ENCODE measurements at regions not wholly inside any gene's neighbourhood (a gene's known extent, or its start where the extent isn't known, plus 50 kb on each side); places are given as distances from the start of the nearest gene placed in this dataset.

DNA sequence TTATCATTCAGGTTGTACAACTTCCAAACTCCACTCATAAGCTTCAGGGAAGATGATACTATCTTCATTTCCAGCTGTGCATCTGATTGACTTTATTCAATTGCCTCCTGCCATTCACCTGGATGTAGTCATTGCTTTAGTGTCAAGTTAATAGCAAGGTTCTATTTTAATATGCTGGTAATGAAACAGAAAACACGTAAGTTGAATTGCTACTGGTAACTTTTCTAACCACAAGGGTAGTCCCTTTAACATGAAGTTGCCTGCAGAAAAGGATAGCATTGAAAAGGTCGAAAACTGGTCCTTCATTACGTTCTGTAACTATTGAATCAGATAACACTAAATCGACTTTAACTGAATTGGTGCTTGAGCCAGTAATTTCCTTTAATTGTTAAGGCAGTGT is 459.4 kb upstream of the CDH6 start:
- no peak overlapping the region for H3K9ac ChIP-seq (replicated peaks; ENCODE audit: extremely low read depth, insufficient read depth, low read length)
- FAIRE-seq (no peak), DNase-seq (ENCODE audit: low read depth, low spot score) (no peak)
- no peaks in the 10 kb centered on the region for H3K27me3 ChIP-seq (ENCODE audit: control insufficient read depth in 2 of 2, insufficient read depth in 2 of 2, low read length in 2 of 2)
- intact Hi-C loops (cut with micrococcal nuclease) (no loop called here), dilution Hi-C loops (cut with MboI; ENCODE audit: extremely low pct_ligation_motif_present, low sequenced_read_pairs) (no loop called here)
- no peaks in the 10 kb centered on the region for H4K20me1 ChIP-seq (replicated peaks; ENCODE audit: control insufficient read depth, extremely low read depth, insufficient read depth, low read length)
- TF ChIP-seq MYC (IDR thresholded peaks at IDR 0.05; ENCODE audit: low read depth, low read length), result no peak
- no peak for TF ChIP-seq GATA2 (IDR thresholded peaks at IDR 0.05; ENCODE audit: insufficient read depth, insufficient read length, low read depth, low read length)
- TF ChIP-seq, protein P1, sequence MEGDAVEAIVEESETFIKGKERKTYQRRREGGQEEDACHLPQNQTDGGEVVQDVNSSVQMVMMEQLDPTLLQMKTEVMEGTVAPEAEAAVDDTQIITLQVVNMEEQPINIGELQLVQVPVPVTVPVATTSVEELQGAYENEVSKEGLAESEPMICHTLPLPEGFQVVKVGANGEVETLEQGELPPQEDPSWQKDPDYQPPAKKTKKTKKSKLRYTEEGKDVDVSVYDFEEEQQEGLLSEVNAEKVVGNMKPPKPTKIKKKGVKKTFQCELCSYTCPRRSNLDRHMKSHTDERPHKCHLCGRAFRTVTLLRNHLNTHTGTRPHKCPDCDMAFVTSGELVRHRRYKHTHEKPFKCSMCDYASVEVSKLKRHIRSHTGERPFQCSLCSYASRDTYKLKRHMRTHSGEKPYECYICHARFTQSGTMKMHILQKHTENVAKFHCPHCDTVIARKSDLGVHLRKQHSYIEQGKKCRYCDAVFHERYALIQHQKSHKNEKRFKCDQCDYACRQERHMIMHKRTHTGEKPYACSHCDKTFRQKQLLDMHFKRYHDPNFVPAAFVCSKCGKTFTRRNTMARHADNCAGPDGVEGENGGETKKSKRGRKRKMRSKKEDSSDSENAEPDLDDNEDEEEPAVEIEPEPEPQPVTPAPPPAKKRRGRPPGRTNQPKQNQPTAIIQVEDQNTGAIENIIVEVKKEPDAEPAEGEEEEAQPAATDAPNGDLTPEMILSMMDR (IDR thresholded peaks at IDR 0.05; ENCODE audit: extremely low read depth in 1 of 2, insufficient read depth in 1 of 2, low read depth in 1 of 2, low read length in 2 of 2), result no peak
- TF ChIP-seq POLR2A (IDR thresholded peaks at IDR 0.05; ENCODE audit: low read depth, low read length), result no peak
- no peak for TF ChIP-seq EZH2 (IDR thresholded peaks at IDR 0.05; ENCODE audit: borderline replicate concordance, low read depth, low read length, severe bottlenecking)
- no peak for TF ChIP-seq JUN (IDR thresholded peaks at IDR 0.05; ENCODE audit: borderline replicate concordance, insufficient read depth, insufficient read length, low read depth)
- no peak for TF ChIP-seq FOS (IDR thresholded peaks at IDR 0.05; ENCODE audit: borderline replicate concordance, insufficient read depth, low read length)
- no peak for TF ChIP-seq POLR2AphosphoS5 (IDR thresholded peaks at IDR 0.05; ENCODE audit: insufficient read depth, low read depth, low read length)
- POLR2A ChIA-PET, result no interaction called here
- H3K27ac ChIP-seq (ENCODE audit: insufficient read depth, low read depth, low read length), result no peak overlapping the region
- H3K4me1 ChIP-seq (ENCODE audit: control insufficient read depth, extremely low read depth, insufficient read depth, low read length), result no peaks in the 10 kb centered on the region
- H3K79me2 ChIP-seq (ENCODE audit: control insufficient read depth, insufficient read depth, low read length), result no peaks in the 10 kb centered on the region
- CTCF ChIA-PET, result no interaction called here
- no TSS peak for BruUV-seq (replicated peaks)
- no peak overlapping the region for H2AFZ ChIP-seq (ENCODE audit: low read depth, low read length)
- H3K9me3 ChIP-seq (replicated peaks; ENCODE audit: control insufficient read depth, insufficient read depth, low read length), result peaks cover 4% of the 10 kb centered on the region
- H3K4me3 ChIP-seq (replicated peaks in 1 of 3; ENCODE audit: insufficient read depth in 1 of 3, low read depth in 1 of 3, low read length in 3 of 3), result no peak overlapping the region
- no peak overlapping the region for H3K4me2 ChIP-seq (ENCODE audit: insufficient read depth, low read length)
- H3K9me1 ChIP-seq (replicated peaks; ENCODE audit: control insufficient read depth, extremely low read depth, insufficient read depth, low read length), result no peaks in the 10 kb centered on the region
- no peaks in the 10 kb centered on the region for H3K36me3 ChIP-seq (ENCODE audit: control insufficient read depth in 2 of 2, extremely low read depth in 1 of 2, insufficient read depth in 2 of 2, low read length in 2 of 2)

Measured in endothelial cell of umbilical vein (primary cell).